Liver (tissue), 8 donors: ENCODE measurements at regions not wholly inside any gene's neighbourhood (a gene's known extent, or its start where the extent isn't known, plus 50 kb on each side); places are given as distances from the start of the nearest gene placed in this dataset.

Source experiments
- DNase-seq: peaks from one replicate; pipeline ENCODE4 v3.0.0-alpha.2; 2017; ENCODE audit warnings: low spot score
- H3K27ac ChIP-seq, 2 donors: one replicate each; pipeline ENCODE4 v1.7.0; 2013; ENCODE audit warnings: inconsistent platforms in 2 of 2, low read length in 2 of 2, control low read depth in 1 of 2, low read depth in 1 of 2, mild to moderate bottlenecking in 1 of 2
- H3K27me3 ChIP-seq, 4 donors: one replicate each; pipeline versions ENCODE4 v1.6.1 to v1.7.0; 2013; ENCODE audit warnings: low read length in 3 of 4, inconsistent platforms in 1 of 4, mild to moderate bottlenecking in 1 of 4, moderate library complexity in 1 of 4; ENCODE audit not compliant: control insufficient read depth in 4 of 4, insufficient read depth in 4 of 4
- H3K36me3 ChIP-seq, 4 donors: one replicate each; pipeline versions ENCODE4 v1.6.1 to v1.7.0; 2013; ENCODE audit warnings: low read length in 3 of 4, mild to moderate bottlenecking in 3 of 4, low read depth in 1 of 4, moderate library complexity in 1 of 4; ENCODE audit not compliant: control insufficient read depth in 4 of 4, insufficient read depth in 3 of 4
- H3K4me1 ChIP-seq, 4 donors: one replicate each; pipeline versions ENCODE4 v1.6.1 to v1.7.0; 2013; ENCODE audit warnings: low read length in 3 of 4, mild to moderate bottlenecking in 3 of 4, moderate library complexity in 1 of 4; ENCODE audit not compliant: control insufficient read depth in 4 of 4, insufficient read depth in 4 of 4
- H3K4me3 ChIP-seq, 3 donors: one replicate each; pipeline versions ENCODE4 v1.6.1 to v1.7.0; 2013; ENCODE audit warnings: low read length in 3 of 3, control low read depth in 1 of 3, low read depth in 1 of 3, mild to moderate bottlenecking in 1 of 3
- H3K9ac ChIP-seq, 2 donors: one replicate each; pipeline ENCODE4 v1.7.0; 2013; ENCODE audit warnings: low read length in 2 of 2, mild to moderate bottlenecking in 2 of 2, moderate library complexity in 2 of 2, control low read depth in 1 of 2, low read depth in 1 of 2
- H3K9me3 ChIP-seq, 4 donors: one replicate each; pipeline versions ENCODE4 v1.6.1 to v1.7.0; 2013; ENCODE audit warnings: low read length in 3 of 4; ENCODE audit not compliant: control insufficient read depth in 4 of 4
- FOXA1 ChIP-seq: IDR thresholded peaks from 2 replicates; pipeline ENCODE4 v1.6.1; 2016; ENCODE audit warnings: antibody characterized with exemption
- GABPA ChIP-seq, 2 donors: IDR thresholded peaks in 1 of 2; conservative IDR thresholded peaks in 1 of 2; 2 replicates each; pipeline ENCODE4 v1.6.1; 2016; ENCODE audit warnings: antibody characterized with exemption in 2 of 2, mild to moderate bottlenecking in 1 of 2, moderate library complexity in 1 of 2
- HNF4A ChIP-seq, 2 donors: conservative IDR thresholded peaks; 2 replicates each; pipeline ENCODE4 v1.6.1; 2016; ENCODE audit warnings: antibody characterized with exemption in 2 of 2, mild to moderate bottlenecking in 2 of 2
- HNF4G ChIP-seq: IDR thresholded peaks from 2 replicates; pipeline ENCODE4 v1.6.1; 2016; ENCODE audit warnings: antibody characterized with exemption
- JUND ChIP-seq, 2 donors: IDR thresholded peaks; 2 replicates each; pipeline ENCODE4 v1.6.1; 2016; ENCODE audit warnings: antibody characterized with exemption in 2 of 2
- NR2F2 ChIP-seq: IDR thresholded peaks from 2 replicates; pipeline ENCODE4 v1.6.1; 2016; ENCODE audit warnings: antibody characterized with exemption
- RXRA ChIP-seq, 2 donors: IDR thresholded peaks; 2 replicates each; pipeline ENCODE4 v1.6.1; 2017 to 2018; ENCODE audit warnings: antibody characterized with exemption in 2 of 2, mild to moderate bottlenecking in 1 of 2
- SP1 ChIP-seq: IDR thresholded peaks from 2 replicates; pipeline ENCODE4 v1.6.1; 2018; ENCODE audit warnings: antibody characterized with exemption, mild to moderate bottlenecking
- TAF1 ChIP-seq: conservative IDR thresholded peaks from 2 replicates; pipeline ENCODE4 v1.6.1; 2016; ENCODE audit warnings: antibody characterized with exemption, mild to moderate bottlenecking
- WGBS: extraction: QIAGEN DNeasy Blood & Tissue Kit; methylation state at CpG from one replicate; pipeline ENCODE4 v1.1.7; 2013; 5-methylcytosine and 5-hydroxymethylcytosine counted together
- TF ChIP-seq, protein P1 (sequence below): IDR thresholded peaks from 2 replicates; pipeline ENCODE4 v1.6.1; 2016; ENCODE audit warnings: antibody characterized with exemption, mild to moderate bottlenecking
- TF ChIP-seq, protein P2 (sequence below): IDR thresholded peaks from 2 replicates; pipeline ENCODE4 v1.6.1; 2016; ENCODE audit warnings: antibody characterized with exemption
- TF ChIP-seq, protein P3 (sequence below): fragments of 150-350 bp; IDR thresholded peaks from 2 replicates; pipeline ENCODE4 v1.5.1; 2017; ENCODE audit warnings: improper control_type of control experiment, low read depth, low read length; ENCODE audit not compliant: missing input control
- donor health status: healthy.
- donor health status: healthy.
- donor health status: healthy.
- donor health status: healthy.
- donor health status: healthy.

DNA sequence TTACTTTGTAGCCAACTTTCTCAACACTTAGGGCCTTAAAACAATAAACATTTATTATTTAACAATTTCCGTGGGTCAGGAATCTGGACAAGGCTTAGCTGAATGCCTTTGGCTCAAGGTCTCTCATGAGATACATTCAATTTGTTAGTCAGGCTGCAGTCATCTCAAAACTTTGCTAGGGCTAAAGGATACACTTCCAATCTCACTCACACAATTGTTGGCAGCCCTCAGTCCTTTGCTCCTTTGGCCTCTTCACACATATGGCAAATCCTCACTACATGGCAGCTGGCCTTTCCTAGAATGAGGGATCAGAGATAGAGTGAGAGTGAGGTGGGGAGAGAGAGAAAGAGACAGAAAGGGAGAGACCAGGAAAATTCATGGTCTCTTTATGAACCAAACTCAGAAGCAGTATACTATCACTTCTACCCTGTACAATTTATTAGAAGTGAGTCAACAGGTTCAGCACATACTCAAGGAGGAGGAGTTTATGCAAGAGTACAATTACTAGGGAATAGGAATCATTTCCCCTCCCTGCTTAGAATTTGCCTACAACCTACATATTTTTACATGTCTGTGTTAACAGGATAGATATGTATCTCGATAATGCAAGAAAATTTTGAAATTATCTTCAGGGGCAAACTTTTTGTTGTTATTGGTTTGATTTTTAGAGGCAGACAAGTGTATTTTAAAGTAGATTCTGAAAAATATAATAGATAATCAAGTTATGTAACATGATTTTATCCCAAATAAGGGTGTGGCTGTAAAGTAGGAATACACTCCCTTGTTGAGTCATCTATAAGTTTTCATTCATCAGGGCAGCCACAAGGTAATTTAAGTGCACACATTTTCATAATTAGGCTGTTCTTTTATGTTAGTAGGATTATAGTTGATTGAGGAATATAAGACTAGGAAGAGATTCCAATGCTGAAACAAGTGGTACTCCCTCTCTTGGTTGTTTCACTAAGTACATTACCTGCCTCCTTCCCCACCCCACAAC, 85.9 kb upstream of the HMGCLL1 start:
- Histone ChIP-seq H3K9ac (no peak overlapping the region), H3K27me3 (no peaks in the 10 kb centered on the region), H3K27ac (no peak overlapping the region), H3K4me3 (no peak overlapping the region), H3K9me3 (peaks cover 0 to 6% (median 0%) of the 10 kb centered on the region in 4 donors), H3K36me3 (no peaks in the 10 kb centered on the region), H3K4me1 (no peaks in the 10 kb centered on the region)
- TF ChIP-seq, protein P1, sequence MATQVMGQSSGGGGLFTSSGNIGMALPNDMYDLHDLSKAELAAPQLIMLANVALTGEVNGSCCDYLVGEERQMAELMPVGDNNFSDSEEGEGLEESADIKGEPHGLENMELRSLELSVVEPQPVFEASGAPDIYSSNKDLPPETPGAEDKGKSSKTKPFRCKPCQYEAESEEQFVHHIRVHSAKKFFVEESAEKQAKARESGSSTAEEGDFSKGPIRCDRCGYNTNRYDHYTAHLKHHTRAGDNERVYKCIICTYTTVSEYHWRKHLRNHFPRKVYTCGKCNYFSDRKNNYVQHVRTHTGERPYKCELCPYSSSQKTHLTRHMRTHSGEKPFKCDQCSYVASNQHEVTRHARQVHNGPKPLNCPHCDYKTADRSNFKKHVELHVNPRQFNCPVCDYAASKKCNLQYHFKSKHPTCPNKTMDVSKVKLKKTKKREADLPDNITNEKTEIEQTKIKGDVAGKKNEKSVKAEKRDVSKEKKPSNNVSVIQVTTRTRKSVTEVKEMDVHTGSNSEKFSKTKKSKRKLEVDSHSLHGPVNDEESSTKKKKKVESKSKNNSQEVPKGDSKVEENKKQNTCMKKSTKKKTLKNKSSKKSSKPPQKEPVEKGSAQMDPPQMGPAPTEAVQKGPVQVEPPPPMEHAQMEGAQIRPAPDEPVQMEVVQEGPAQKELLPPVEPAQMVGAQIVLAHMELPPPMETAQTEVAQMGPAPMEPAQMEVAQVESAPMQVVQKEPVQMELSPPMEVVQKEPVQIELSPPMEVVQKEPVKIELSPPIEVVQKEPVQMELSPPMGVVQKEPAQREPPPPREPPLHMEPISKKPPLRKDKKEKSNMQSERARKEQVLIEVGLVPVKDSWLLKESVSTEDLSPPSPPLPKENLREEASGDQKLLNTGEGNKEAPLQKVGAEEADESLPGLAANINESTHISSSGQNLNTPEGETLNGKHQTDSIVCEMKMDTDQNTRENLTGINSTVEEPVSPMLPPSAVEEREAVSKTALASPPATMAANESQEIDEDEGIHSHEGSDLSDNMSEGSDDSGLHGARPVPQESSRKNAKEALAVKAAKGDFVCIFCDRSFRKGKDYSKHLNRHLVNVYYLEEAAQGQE = no peak
- TF ChIP-seq HNF4A (conservative IDR thresholded peaks at IDR 0.05) = no peak
- TF ChIP-seq JUND (IDR thresholded peaks at IDR 0.05) = no peak
- no peak for TF ChIP-seq GABPA (IDR thresholded peaks at IDR 0.05 in 1 of 2, conservative IDR thresholded peaks at IDR 0.05 in 1 of 2)
- no peak for TF ChIP-seq SP1
- no peak for TF ChIP-seq FOXA1
- no peak for TF ChIP-seq NR2F2
- TF ChIP-seq HNF4G = no peak
- DNase-seq = no peak
- WGBS = 65% methylated on average over 2 of the region's 2 CpGs

DNA sequence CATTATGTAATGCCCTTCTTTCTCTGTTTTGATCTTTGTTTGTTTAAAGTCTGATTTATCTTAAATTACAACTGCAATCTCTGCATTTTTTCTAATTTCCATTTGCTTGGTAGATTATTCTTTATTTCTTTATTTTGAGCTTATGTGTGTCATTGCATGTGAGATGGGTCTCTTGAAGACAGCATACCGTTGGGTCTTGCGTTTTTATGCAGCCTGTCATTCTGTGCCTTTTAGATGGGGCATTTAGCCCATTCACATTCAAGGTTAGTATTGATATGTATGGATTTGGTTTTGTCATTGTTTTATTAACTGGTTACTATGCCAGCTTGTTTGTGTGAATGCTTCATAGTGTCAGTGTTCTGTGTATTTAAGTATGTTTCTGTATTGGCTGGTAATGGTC, 84.9 kb upstream of the HMGCLL1 start:
- peaks cover 0 to 6% (median 0%) of the 10 kb centered on the region in 4 donors for H3K9me3 ChIP-seq
- 86% methylated on average over 2 of the region's 2 CpGs for WGBS

More for the DNA sequence above, 84.9 kb upstream of the HMGCLL1 start:
- no peaks in the 10 kb centered on the region for H3K27me3 ChIP-seq
- no peak overlapping the region for H3K4me3 ChIP-seq
- no peak for DNase-seq
- no peak overlapping the region for H3K27ac ChIP-seq
- no peaks in the 10 kb centered on the region for H3K4me1 ChIP-seq
- H3K9ac ChIP-seq = no peak overlapping the region
- TF ChIP-seq JUND (IDR thresholded peaks at IDR 0.05) = no peak
- TF ChIP-seq, protein P2, sequence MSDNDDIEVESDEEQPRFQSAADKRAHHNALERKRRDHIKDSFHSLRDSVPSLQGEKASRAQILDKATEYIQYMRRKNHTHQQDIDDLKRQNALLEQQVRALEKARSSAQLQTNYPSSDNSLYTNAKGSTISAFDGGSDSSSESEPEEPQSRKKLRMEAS = no peak
- no peak for TF ChIP-seq RXRA (IDR thresholded peaks at IDR 0.05)
- TF ChIP-seq, protein P3, sequence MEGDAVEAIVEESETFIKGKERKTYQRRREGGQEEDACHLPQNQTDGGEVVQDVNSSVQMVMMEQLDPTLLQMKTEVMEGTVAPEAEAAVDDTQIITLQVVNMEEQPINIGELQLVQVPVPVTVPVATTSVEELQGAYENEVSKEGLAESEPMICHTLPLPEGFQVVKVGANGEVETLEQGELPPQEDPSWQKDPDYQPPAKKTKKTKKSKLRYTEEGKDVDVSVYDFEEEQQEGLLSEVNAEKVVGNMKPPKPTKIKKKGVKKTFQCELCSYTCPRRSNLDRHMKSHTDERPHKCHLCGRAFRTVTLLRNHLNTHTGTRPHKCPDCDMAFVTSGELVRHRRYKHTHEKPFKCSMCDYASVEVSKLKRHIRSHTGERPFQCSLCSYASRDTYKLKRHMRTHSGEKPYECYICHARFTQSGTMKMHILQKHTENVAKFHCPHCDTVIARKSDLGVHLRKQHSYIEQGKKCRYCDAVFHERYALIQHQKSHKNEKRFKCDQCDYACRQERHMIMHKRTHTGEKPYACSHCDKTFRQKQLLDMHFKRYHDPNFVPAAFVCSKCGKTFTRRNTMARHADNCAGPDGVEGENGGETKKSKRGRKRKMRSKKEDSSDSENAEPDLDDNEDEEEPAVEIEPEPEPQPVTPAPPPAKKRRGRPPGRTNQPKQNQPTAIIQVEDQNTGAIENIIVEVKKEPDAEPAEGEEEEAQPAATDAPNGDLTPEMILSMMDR = no peak
- no peak for TF ChIP-seq GABPA (IDR thresholded peaks at IDR 0.05 in 1 of 2, conservative IDR thresholded peaks at IDR 0.05 in 1 of 2)
- TF ChIP-seq TAF1 = no peak
- no peaks in the 10 kb centered on the region for H3K36me3 ChIP-seq
